ENCODE measurements at regions not wholly inside any gene's neighbourhood (a gene's known extent, or its start where the extent isn't known, plus 50 kb on each side); places are given as distances from the start of the nearest gene placed in this dataset.

GRCh38 chr16:72680732-72681131, 367.2 kb downstream of the ZFHX3 start (continued):
- no peak for TF ChIP-seq BCL6B (tag by site-specific recombination; IDR thresholded peaks at IDR 0.05)
- TF ChIP-seq ATF2 (tag by site-specific recombination; IDR thresholded peaks at IDR 0.05; ENCODE audit: low read depth) = no peak
- TF ChIP-seq ZNF239 (tag by site-specific recombination; IDR thresholded peaks at IDR 0.05) = no peak
- no peak for TF ChIP-seq ZNF76 (tag by site-specific recombination; IDR thresholded peaks at IDR 0.05; ENCODE audit: borderline replicate concordance, low read depth)
- TF ChIP-seq ZNF302 (tag by site-specific recombination; IDR thresholded peaks at IDR 0.05; ENCODE audit: low read depth) = no peak
- no peak for TF ChIP-seq GFI1B (tag by site-specific recombination; IDR thresholded peaks at IDR 0.05)
- TF ChIP-seq ZNF521 (tag by site-specific recombination; IDR thresholded peaks at IDR 0.05) = no peak
- TF ChIP-seq ZNF211 (tag by site-specific recombination; IDR thresholded peaks at IDR 0.05; ENCODE audit: low read depth) = no peak

GRCh38 chr16:72679856-72680255, 368.1 kb downstream of the ZFHX3 start:
- Histone ChIP-seq H3K27ac (ENCODE audit: extremely low read depth, low read depth, low read length) (no peak overlapping the region), H3K9me3 (ENCODE audit: control insufficient read depth, insufficient read depth, low read depth, low read length) (no peaks in the 10 kb centered on the region), H3K36me3 (ENCODE audit: control insufficient read depth in 2 of 2, insufficient read depth in 1 of 2, low read length in 2 of 2) (no peaks in the 10 kb centered on the region), H3K4me3 (ENCODE audit: low read depth, low read length) (no peak overlapping the region), H3K4me1 (ENCODE audit: control insufficient read depth, insufficient read depth, low read length) (no peaks in the 10 kb centered on the region)
- ChIA-PET POLR2A (no interaction called here), CTCF (no interaction called here)
- no peak for TF ChIP-seq KLF8 (tag by site-specific recombination; IDR thresholded peaks at IDR 0.05)
- TF ChIP-seq ZNF148 (tag by site-specific recombination; IDR thresholded peaks at IDR 0.05; ENCODE audit: borderline replicate concordance) = no peak
- no peak for TF ChIP-seq ZNF138 (tag by site-specific recombination; IDR thresholded peaks at IDR 0.05; ENCODE audit: borderline replicate concordance)
- no peak for TF ChIP-seq ZNF398 (tag by site-specific recombination; IDR thresholded peaks at IDR 0.05)
- no peak for TF ChIP-seq MZF1 (tag by site-specific recombination; IDR thresholded peaks at IDR 0.05; ENCODE audit: borderline replicate concordance)
- TF ChIP-seq RBAK (tag by site-specific recombination; IDR thresholded peaks at IDR 0.05) = no peak
- TF ChIP-seq ZNF645 (tag by site-specific recombination; IDR thresholded peaks at IDR 0.05) = no peak
- TF ChIP-seq ZXDB (tag by site-specific recombination; IDR thresholded peaks at IDR 0.05) = no peak
